Transverse colon (tissue), 4 donors: ENCODE measurements at regions not wholly inside any gene's neighbourhood (a gene's known extent, or its start where the extent isn't known, plus 50 kb on each side); places are given as distances from the start of the nearest gene placed in this dataset.

ENCODE experiments used
- DNase-seq: peaks from one replicate; pipeline ENCODE4 v3.0.0-alpha.2; 2019
- H3K27ac ChIP-seq, 4 donors: fragments of 200-600 bp; sonication (generic); 2 replicates each; pipeline ENCODE4 v1.5.1; 2016 to 2018; ENCODE audit warnings: inconsistent platforms in 4 of 4
- H3K27me3 ChIP-seq: fragments of 200-600 bp; sonication (generic); 2 replicates; pipeline ENCODE4 v1.5.1; 2017; ENCODE audit warnings: inconsistent platforms
- H3K36me3 ChIP-seq, 4 donors: fragments of 200-600 bp; sonication (generic); 2 replicates each; pipeline ENCODE4 v1.5.1; 2017 to 2019; ENCODE audit warnings: inconsistent platforms in 4 of 4
- H3K4me1 ChIP-seq, 4 donors: fragments of 200-600 bp; sonication (generic); 2 replicates each; pipeline ENCODE4 v1.5.1; 2017 to 2020; ENCODE audit warnings: inconsistent platforms in 4 of 4
- H3K4me3 ChIP-seq, 4 donors: fragments of 200-600 bp; sonication (generic); 1 replicate in 1 of 4; 2 replicates in 3 of 4; pipeline versions ENCODE4 v1.5.1 to v1.6.1; 2017 to 2019; ENCODE audit warnings: inconsistent platforms in 4 of 4
- H3K9me3 ChIP-seq, 2 donors: fragments of 200-600 bp; sonication (generic); 2 replicates each; pipeline ENCODE4 v1.5.1; 2017 to 2019; ENCODE audit warnings: inconsistent platforms in 2 of 2
- EP300 ChIP-seq: sonication (generic); formaldehyde crosslinking; IDR thresholded peaks from one replicate; pipeline ENCODE4 v1.6.1; 2017; ENCODE audit warnings: antibody characterized with exemption, low read depth
- POLR2A ChIP-seq: fragments of 450-650 bp; IDR thresholded peaks from one replicate; pipeline ENCODE4 v1.6.1; 2016; ENCODE audit warnings: antibody characterized with exemption, mild to moderate bottlenecking, moderate library complexity
- POLR2AphosphoS5 ChIP-seq, 3 donors: sonication (generic); formaldehyde crosslinking; IDR thresholded peaks; one replicate each; pipeline ENCODE4 v1.6.1; 2016; ENCODE audit warnings: antibody characterized with exemption in 3 of 3
- WGBS, 2 donors: methylation state at CpG; one replicate each; pipeline ENCODE4 v1.1.5; 2018; ENCODE audit warnings: low coverage in 1 of 2; 5-methylcytosine and 5-hydroxymethylcytosine counted together
- in situ Hi-C, 4 donors: fragments of 200-750 bp; cut with MboI; loops; one replicate each; pipeline versions ENCODE4 v1.15.0 to v1.15.1; 2017; ENCODE audit warnings: low sequenced_read_pairs in 3 of 4, low pct_ligation_motif_present in 1 of 4, low pct_unique_long_range_greater_than_20kb in 1 of 4
- intact Hi-C: fragments of 100-400 bp; cut with DNase I; formaldehyde crosslinking; loops from one replicate; pipeline ENCODE4 v1.15.1; 2023; ENCODE audit warnings: low total_unique reads
- TF ChIP-seq, protein P1 (sequence below), 5 experiments: fragments of 200-600 bp in 3 of 5; fragments of 450-650 bp in 2 of 5; sonication (generic) in 3 of 5; IDR thresholded peaks; 1 replicate in 2 of 5; 2 replicates in 3 of 5; pipeline ENCODE4 v1.5.1; 2016 to 2017; ENCODE audit warnings: antibody characterized with exemption in 5 of 5, inconsistent platforms in 3 of 5, mild to moderate bottlenecking in 2 of 5, moderate library complexity in 1 of 5

DNA sequence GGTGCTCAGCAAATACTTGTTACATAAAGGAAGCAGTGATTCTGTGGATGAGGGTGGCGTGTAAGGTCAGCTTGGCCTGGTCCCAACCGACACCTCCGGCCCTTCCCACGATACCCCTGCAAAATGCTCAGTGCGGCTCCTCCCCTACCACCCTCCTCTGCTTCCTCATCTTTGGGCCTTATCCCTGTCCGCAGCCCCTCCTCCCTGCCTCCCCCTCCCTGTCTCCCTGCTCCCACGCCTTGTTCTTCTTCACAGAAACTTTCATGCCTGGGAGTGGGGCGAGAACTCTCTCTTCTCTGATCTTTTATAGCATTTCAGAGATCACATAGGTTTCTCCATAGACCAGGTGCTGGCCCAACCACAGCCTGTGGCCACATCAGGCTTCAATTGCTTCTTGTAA is 75.0 kb upstream of the ATP2B2 start:
- Histone ChIP-seq H3K36me3 (no peaks in the 10 kb centered on the region), H3K27me3 (no peaks in the 10 kb centered on the region), H3K4me1 (no peaks in the 10 kb centered on the region), H3K9me3 (no peaks in the 10 kb centered on the region), H3K4me3 (no peak overlapping the region), H3K27ac (no peak overlapping the region)
- no peak for TF ChIP-seq POLR2A
- TF ChIP-seq, protein P1, sequence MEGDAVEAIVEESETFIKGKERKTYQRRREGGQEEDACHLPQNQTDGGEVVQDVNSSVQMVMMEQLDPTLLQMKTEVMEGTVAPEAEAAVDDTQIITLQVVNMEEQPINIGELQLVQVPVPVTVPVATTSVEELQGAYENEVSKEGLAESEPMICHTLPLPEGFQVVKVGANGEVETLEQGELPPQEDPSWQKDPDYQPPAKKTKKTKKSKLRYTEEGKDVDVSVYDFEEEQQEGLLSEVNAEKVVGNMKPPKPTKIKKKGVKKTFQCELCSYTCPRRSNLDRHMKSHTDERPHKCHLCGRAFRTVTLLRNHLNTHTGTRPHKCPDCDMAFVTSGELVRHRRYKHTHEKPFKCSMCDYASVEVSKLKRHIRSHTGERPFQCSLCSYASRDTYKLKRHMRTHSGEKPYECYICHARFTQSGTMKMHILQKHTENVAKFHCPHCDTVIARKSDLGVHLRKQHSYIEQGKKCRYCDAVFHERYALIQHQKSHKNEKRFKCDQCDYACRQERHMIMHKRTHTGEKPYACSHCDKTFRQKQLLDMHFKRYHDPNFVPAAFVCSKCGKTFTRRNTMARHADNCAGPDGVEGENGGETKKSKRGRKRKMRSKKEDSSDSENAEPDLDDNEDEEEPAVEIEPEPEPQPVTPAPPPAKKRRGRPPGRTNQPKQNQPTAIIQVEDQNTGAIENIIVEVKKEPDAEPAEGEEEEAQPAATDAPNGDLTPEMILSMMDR (IDR thresholded peaks at IDR 0.05), result no peak
- TF ChIP-seq POLR2AphosphoS5 (IDR thresholded peaks at IDR 0.05), result no peak
- no peak for TF ChIP-seq EP300
- in situ Hi-C loops (no loop called here), intact Hi-C loops (no loop called here)
- 72% methylated on average over 8 of the region's 8 CpGs; no CpG with 5 or more reads in 1 of the 2 donors for WGBS, 2 donors
- DNase-seq, result no peak

DNA sequence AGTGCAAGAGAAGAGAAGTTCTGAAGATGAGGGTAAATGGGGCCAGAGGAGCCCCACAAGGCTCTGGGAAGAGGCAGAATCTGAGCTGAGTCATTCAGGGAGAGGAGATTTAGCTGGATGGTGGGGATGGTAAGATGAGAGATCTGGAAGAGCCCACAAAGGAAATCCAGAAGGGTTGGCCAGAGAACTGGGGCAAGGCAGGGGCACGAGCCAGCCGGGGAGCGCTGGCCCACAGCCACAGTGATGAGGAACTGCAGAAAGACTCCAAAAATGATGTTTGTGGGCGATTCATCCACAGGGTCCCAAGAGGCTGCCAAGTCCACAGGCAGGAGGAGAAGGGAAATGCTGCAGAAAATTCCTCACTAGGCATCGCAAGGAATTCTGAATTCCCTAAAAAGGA is 75.9 kb upstream of the ATP2B2 start:
- intact Hi-C loops, result no loop called here
- TF ChIP-seq POLR2A (no peak), EP300 (no peak), POLR2AphosphoS5 (IDR thresholded peaks at IDR 0.05) (no peak)
- TF ChIP-seq, protein P1 (IDR thresholded peaks at IDR 0.05), result no peak
- WGBS, 2 donors, result 67 to 75% methylated on average over 5 of the region's 5 CpGs

DNA sequence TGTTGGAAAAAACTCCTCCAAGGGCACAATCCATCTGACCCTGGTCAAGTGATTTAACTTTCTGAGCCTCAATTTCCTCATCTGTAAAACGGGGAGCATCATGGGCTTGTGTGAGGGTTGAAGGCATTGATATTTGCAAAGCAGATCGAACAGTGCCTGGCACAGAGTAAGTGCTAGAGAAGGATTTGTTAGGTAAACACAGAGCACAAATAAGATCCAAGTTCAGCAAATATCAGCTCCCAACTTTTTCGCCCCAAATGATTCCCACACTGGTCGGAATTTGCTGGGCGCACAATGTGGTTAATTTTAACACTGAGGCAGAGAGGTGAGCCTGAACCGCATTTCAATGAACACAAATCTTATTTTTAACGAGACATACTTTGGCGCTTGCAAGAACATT is 76.3 kb upstream of the ATP2B2 start:
- intact Hi-C loops, result no loop called here
- H3K4me1 ChIP-seq, result no peaks in the 10 kb centered on the region
- in situ Hi-C loops, result no loop called here
- no peak for DNase-seq
- H3K4me3 ChIP-seq, result no peak overlapping the region
- TF ChIP-seq POLR2A (no peak), EP300 (no peak), POLR2AphosphoS5 (IDR thresholded peaks at IDR 0.05) (no peak)
- TF ChIP-seq, protein P1 (IDR thresholded peaks at IDR 0.05), result no peak
- H3K9me3 ChIP-seq, result no peaks in the 10 kb centered on the region
- no peaks in the 10 kb centered on the region for H3K36me3 ChIP-seq
- 73 to 81% methylated on average over 8 of the region's 8 CpGs for whole genome bisulfite sequencing, 2 donors
- no peak overlapping the region for H3K27ac ChIP-seq
- no peaks in the 10 kb centered on the region for H3K27me3 ChIP-seq

More for the DNA sequence above, 75.9 kb upstream of the ATP2B2 start:
- Histone ChIP-seq H3K36me3 (no peaks in the 10 kb centered on the region), H3K27ac (no peak overlapping the region), H3K4me1 (no peaks in the 10 kb centered on the region), H3K4me3 (no peak overlapping the region), H3K9me3 (no peaks in the 10 kb centered on the region), H3K27me3 (no peaks in the 10 kb centered on the region)
- in situ Hi-C loops, result no loop called here
- DNase-seq, result no peak

DNA sequence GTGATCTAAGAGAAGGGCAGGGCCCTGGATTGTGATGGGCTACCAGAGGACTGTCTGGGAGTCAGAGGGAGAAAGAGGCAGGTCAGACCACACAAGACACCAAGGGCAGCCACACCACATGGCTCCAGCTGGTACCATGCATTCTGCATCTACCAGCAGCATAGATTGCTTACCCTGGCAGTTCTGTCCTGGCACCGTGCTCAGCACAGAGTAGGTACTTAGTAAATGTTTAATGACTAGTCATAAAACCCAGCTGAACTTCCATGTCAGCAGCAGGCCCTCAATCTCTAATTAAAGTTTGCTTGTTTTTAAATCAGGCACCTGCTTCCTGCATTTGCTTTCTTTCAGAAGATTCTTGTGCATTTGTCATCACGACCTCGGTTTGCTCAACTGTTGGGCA is 77.3 kb upstream of the ATP2B2 start:
- Histone ChIP-seq H3K9me3 (no peaks in the 10 kb centered on the region), H3K36me3 (no peaks in the 10 kb centered on the region), H3K27ac (no peak overlapping the region), H3K4me3 (no peak overlapping the region), H3K27me3 (no peaks in the 10 kb centered on the region), H3K4me1 (no peaks in the 10 kb centered on the region)
- TF ChIP-seq, protein P1 (IDR thresholded peaks at IDR 0.05), result no peak
- DNase-seq, result no peak
- WGBS, 2 donors, result 40 to 50% methylated on average over 1 to 3 of the region's 3 CpGs
- intact Hi-C loops, result no loop called here
- in situ Hi-C loops, result no loop called here
